ENCODE measurements at regions not wholly inside any gene's neighbourhood (a gene's known extent, or its start where the extent isn't known, plus 50 kb on each side); places are given as distances from the start of the nearest gene placed in this dataset.

DNA sequence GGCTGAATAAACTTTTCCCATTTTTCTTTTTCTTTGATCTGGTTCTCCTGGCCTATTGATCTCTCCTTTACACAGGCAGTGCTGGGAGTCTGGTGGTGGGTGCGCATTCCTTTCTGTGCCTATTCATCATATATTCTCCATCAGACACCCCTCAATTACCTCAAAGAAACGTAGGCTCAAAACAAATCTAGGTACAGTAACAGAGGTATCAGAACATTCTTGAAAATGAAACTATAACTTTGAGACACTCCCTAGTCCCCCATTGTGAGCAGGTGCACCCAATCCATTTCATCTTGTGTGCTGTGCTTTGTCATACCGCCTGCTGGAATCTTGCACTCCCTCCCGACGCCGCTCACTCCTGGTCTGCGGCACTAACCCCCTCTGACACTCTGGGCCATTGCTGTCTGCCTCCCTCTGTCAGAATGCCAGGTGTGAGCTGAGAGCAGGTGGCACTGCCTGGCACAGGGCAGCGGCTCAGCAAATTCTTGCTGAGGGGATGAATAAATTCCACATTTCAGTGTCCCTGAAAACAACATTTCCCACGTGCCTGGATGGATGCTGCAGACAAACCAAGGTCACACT, 303.4 kb upstream of the EXOC2 start:
- Histone ChIP-seq H3K4me1 (ENCODE audit: control insufficient read depth in 1 of 2, insufficient read depth in 2 of 2, low read length in 2 of 2) (no peaks in the 10 kb centered on the region), H3K9ac (ENCODE audit: insufficient read depth, low read length, poor library complexity, severe bottlenecking) (no peak overlapping the region), H4K20me1 (ENCODE audit: insufficient read depth, low read length) (no peaks in the 10 kb centered on the region), H2AFZ (ENCODE audit: insufficient read depth, low read depth, low read length, poor library complexity, severe bottlenecking) (no peak overlapping the region), H3K79me2 (ENCODE audit: insufficient read depth, low read length) (no peaks in the 10 kb centered on the region), H3K27ac (ENCODE audit: low read depth in 1 of 2, low read length in 2 of 2) (no peak overlapping the region), H3K4me3 (replicated peaks in 1 of 3; ENCODE audit: low read depth in 2 of 3, low read length in 3 of 3) (no peak overlapping the region), H3K27me3 (ENCODE audit: control insufficient read depth in 2 of 2, insufficient read depth in 2 of 2, low read length in 2 of 2) (no peaks in the 10 kb centered on the region), H3K9me3 (replicated peaks in 1 of 2; ENCODE audit: control insufficient read depth in 1 of 2, insufficient read depth in 1 of 2, low read length in 2 of 2) (no peaks in the 10 kb centered on the region), H3K36me3 (replicated peaks in 1 of 2; ENCODE audit: control insufficient read depth in 1 of 2, insufficient read depth in 2 of 2, low read length in 2 of 2) (no peaks in the 10 kb centered on the region), H3K4me2 (replicated peaks; ENCODE audit: extremely low read depth, low read length, poor library complexity, severe bottlenecking) (no peak overlapping the region)
- Mint-ChIP-seq H3K27me3 (ENCODE audit: low read depth in 3 of 3) (peaks cover 5 to 11% (median 9%) of the 10 kb centered on the region in 3 donors), H3K4me3 (no peak overlapping the region), H3K9me3 (peaks cover 0 to 3% (median 0%) of the 10 kb centered on the region in 7 donors), H3K4me1 (no peaks in the 10 kb centered on the region), H3K27ac (peak overlapping the region in 1 of 7 donors; percentile 18), H3K36me3 (no peaks in the 10 kb centered on the region)
- DNase-seq, result no peak
- intact Hi-C loops (cut with micrococcal nuclease), result no loop called here
- 92% methylated on average over 6 of the region's 9 CpGs for whole genome bisulfite sequencing (ENCODE audit: insufficient coverage)
- TF ChIP-seq, protein P1, sequence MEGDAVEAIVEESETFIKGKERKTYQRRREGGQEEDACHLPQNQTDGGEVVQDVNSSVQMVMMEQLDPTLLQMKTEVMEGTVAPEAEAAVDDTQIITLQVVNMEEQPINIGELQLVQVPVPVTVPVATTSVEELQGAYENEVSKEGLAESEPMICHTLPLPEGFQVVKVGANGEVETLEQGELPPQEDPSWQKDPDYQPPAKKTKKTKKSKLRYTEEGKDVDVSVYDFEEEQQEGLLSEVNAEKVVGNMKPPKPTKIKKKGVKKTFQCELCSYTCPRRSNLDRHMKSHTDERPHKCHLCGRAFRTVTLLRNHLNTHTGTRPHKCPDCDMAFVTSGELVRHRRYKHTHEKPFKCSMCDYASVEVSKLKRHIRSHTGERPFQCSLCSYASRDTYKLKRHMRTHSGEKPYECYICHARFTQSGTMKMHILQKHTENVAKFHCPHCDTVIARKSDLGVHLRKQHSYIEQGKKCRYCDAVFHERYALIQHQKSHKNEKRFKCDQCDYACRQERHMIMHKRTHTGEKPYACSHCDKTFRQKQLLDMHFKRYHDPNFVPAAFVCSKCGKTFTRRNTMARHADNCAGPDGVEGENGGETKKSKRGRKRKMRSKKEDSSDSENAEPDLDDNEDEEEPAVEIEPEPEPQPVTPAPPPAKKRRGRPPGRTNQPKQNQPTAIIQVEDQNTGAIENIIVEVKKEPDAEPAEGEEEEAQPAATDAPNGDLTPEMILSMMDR (IDR thresholded peaks at IDR 0.05), result no peak

DNA sequence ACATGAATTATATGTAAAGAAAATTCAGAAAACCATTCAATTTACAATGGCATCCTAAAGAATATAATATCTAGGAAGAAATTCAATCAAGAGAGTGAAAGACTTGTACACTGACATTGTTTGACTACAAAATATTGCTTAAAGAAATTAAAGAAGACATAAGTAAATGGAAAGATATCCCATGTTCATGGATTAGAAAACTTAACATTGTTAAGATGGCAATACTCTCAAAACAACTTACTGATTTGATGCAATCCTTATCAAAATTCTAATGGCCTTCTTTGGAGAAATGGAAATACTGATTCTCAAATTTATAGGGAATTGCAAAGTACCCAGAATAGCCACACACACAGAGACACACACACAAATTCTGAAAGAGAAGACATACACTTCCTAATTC, 298.3 kb upstream of the EXOC2 start:
- intact Hi-C loops (cut with micrococcal nuclease), result no loop called here
- DNase-seq, result no peak
- Histone ChIP-seq H3K9me3 (replicated peaks in 1 of 2; ENCODE audit: control insufficient read depth in 1 of 2, insufficient read depth in 1 of 2, low read length in 2 of 2) (no peaks in the 10 kb centered on the region), H3K27ac (ENCODE audit: low read depth in 1 of 2, low read length in 2 of 2) (no peak overlapping the region), H3K4me2 (replicated peaks; ENCODE audit: extremely low read depth, low read length, poor library complexity, severe bottlenecking) (no peak overlapping the region), H3K4me1 (ENCODE audit: control insufficient read depth in 1 of 2, insufficient read depth in 2 of 2, low read length in 2 of 2) (no peaks in the 10 kb centered on the region), H3K36me3 (replicated peaks in 1 of 2; ENCODE audit: control insufficient read depth in 1 of 2, insufficient read depth in 2 of 2, low read length in 2 of 2) (no peaks in the 10 kb centered on the region), H3K9ac (ENCODE audit: insufficient read depth, low read length, poor library complexity, severe bottlenecking) (no peak overlapping the region), H3K79me2 (ENCODE audit: insufficient read depth, low read length) (no peaks in the 10 kb centered on the region), H2AFZ (ENCODE audit: insufficient read depth, low read depth, low read length, poor library complexity, severe bottlenecking) (no peak overlapping the region), H4K20me1 (ENCODE audit: insufficient read depth, low read length) (no peaks in the 10 kb centered on the region), H3K4me3 (replicated peaks in 1 of 3; ENCODE audit: low read depth in 2 of 3, low read length in 3 of 3) (no peak overlapping the region), H3K27me3 (ENCODE audit: control insufficient read depth in 2 of 2, insufficient read depth in 2 of 2, low read length in 2 of 2) (no peaks in the 10 kb centered on the region)
- Mint-ChIP-seq H3K9me3 (peaks cover 0 to 6% (median 3%) of the 10 kb centered on the region in 7 donors), H3K4me1 (no peaks in the 10 kb centered on the region), H3K4me3 (no peak overlapping the region), H3K27ac (no peak overlapping the region), H3K27me3 (ENCODE audit: low read depth in 3 of 3) (peaks cover 5 to 14% (median 9%) of the 10 kb centered on the region in 3 donors), H3K36me3 (no peaks in the 10 kb centered on the region)
- TF ChIP-seq, protein P1 (IDR thresholded peaks at IDR 0.05), result no peak
